Endodermal cell (in vitro differentiated cells): ENCODE measurements at regions not wholly inside any gene's neighbourhood (a gene's known extent, or its start where the extent isn't known, plus 50 kb on each side); places are given as distances from the start of the nearest gene placed in this dataset.

ENCODE experiments used
- DNase-seq: peaks from one replicate; pipeline ENCODE4 v3.0.0-alpha.2; 2017
- H3K27ac ChIP-seq: 2 replicates; pipeline ENCODE4 v1.5.1; 2013; ENCODE audit warnings: mild to moderate bottlenecking, low read depth, low read length, moderate library complexity
- H3K27me3 ChIP-seq: 2 replicates; pipeline ENCODE4 v1.6.1; 2013; ENCODE audit warnings: mild to moderate bottlenecking, low read length, moderate library complexity; ENCODE audit not compliant: insufficient read depth, control insufficient read depth, poor library complexity, severe bottlenecking
- H3K36me3 ChIP-seq: 2 replicates; pipeline ENCODE4 v1.7.0; 2013; ENCODE audit warnings: mild to moderate bottlenecking, low read length, moderate library complexity; ENCODE audit not compliant: control insufficient read depth, insufficient read depth
- H3K4me1 ChIP-seq: one replicate; pipeline ENCODE4 v1.7.0; 2013; ENCODE audit warnings: low read length; ENCODE audit not compliant: control insufficient read depth, insufficient read depth
- H3K4me3 ChIP-seq: 2 replicates; pipeline ENCODE4 v1.5.1; 2013; ENCODE audit warnings: mild to moderate bottlenecking, low read length, moderate library complexity
- H3K9ac ChIP-seq: 2 replicates; pipeline ENCODE4 v1.6.1; 2013; ENCODE audit warnings: mild to moderate bottlenecking, low read length, moderate library complexity; ENCODE audit not compliant: poor library complexity, severe bottlenecking; ENCODE audit errors: extremely low read depth
- H3K9me3 ChIP-seq: 2 replicates; pipeline ENCODE4 v1.6.1; 2013; ENCODE audit warnings: mild to moderate bottlenecking, low read length, moderate library complexity; ENCODE audit not compliant: control insufficient read depth
- H3K27ac Mint-ChIP-seq: 2 replicates; pipeline ENCODE4 v1.8.0; 2020; ENCODE audit warnings: mixed read lengths
- H3K27me3 Mint-ChIP-seq: 2 replicates; pipeline ENCODE4 v1.8.0; 2021; ENCODE audit warnings: mild to moderate bottlenecking, mixed read lengths; ENCODE audit not compliant: insufficient read depth
- H3K36me3 Mint-ChIP-seq: 2 replicates; pipeline ENCODE4 v1.8.0; 2020; ENCODE audit warnings: low read depth, mixed read lengths
- H3K4me1 Mint-ChIP-seq: 2 replicates; pipeline ENCODE4 v1.8.0; 2020; ENCODE audit warnings: mixed read lengths
- H3K4me3 Mint-ChIP-seq: 2 replicates; pipeline ENCODE4 v1.8.0; 2020; ENCODE audit warnings: mild to moderate bottlenecking, moderate library complexity, mixed read lengths
- H3K9me3 Mint-ChIP-seq: 2 replicates; pipeline ENCODE4 v1.8.0; 2020; ENCODE audit warnings: mild to moderate bottlenecking, mixed read lengths
- CTCF ChIP-seq: fragments of 200-600 bp; sonication (generic); conservative IDR thresholded peaks from 2 replicates; pipeline ENCODE4 v1.5.0; 2021; ENCODE audit warnings: antibody characterized with exemption, mild to moderate bottlenecking
- WGBS, 2 experiments: methylation state at CpG; one replicate each; pipeline versions ENCODE4 v1.1.5 to v1.1.7; 2013; ENCODE audit warnings: missing lambda C conversion rate in 2 of 2, mixed read lengths in 1 of 2; ENCODE audit not compliant: insufficient coverage in 1 of 2, insufficient read length in 1 of 2; 5-methylcytosine and 5-hydroxymethylcytosine counted together

DNA sequence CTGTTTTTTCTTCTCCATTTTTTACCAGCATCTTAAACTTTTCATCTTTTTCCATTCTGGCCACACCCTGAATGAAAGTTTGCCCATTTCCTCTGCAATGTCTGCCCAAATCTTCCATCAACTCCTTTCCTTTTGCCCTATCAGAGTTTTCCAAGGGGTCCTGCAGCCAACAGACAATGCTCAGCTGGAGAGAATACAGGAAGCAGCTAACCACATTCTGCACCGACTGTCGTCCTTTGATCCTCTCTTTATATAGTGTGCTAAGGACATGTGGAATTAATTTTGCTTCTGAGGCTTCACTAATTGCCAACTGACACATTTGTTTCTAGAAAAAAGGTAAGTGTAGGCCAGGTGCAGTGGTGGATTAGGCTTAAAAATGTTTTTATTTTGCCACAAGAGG lies 50.5 kb upstream of the DLX2 start:
- peaks cover 29% of the 10 kb centered on the region for H3K27me3 Mint-ChIP-seq
- no peaks in the 10 kb centered on the region for H3K4me1 Mint-ChIP-seq
- 62 to 69% methylated on average over 2 of the region's 2 CpGs for WGBS, 2 experiments
- Histone ChIP-seq H3K36me3 (no peaks in the 10 kb centered on the region), H3K9me3 (no peaks in the 10 kb centered on the region), H3K4me3 (no peak overlapping the region), H3K27ac (no peak overlapping the region), H3K4me1 (no peaks in the 10 kb centered on the region), H3K27me3 (no peaks in the 10 kb centered on the region), H3K9ac (no peak overlapping the region)
- H3K27ac Mint-ChIP-seq, result no peak overlapping the region
- H3K4me3 Mint-ChIP-seq, result no peak overlapping the region
- no peaks in the 10 kb centered on the region for H3K36me3 Mint-ChIP-seq
- DNase-seq, result no peak
- peaks cover 17% of the 10 kb centered on the region for H3K9me3 Mint-ChIP-seq
- no peak for TF ChIP-seq CTCF

DNA sequence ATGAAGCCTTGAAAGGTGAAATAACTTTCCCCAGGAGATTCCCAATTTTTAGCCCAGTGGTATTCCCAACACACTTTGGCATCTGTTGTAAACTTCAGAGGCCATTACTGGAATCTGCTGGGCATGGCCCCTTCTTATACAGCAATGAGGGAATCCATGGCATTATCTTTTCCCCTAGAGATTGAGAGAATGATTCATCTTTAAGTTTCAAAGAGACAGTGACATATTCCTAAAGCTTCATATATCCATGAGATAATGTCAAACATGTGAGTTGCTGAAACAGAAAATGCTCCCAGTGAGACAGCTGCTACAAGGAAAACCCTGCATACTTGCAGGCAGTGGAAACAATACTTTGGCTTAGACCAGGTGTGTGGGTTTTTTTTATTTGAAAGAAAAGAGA lies 51.1 kb upstream of the DLX2 start:
- no peaks in the 10 kb centered on the region for H3K36me3 ChIP-seq
- Mint-ChIP-seq H3K27me3 (peaks cover 29% of the 10 kb centered on the region), H3K4me3 (no peak overlapping the region), H3K27ac (no peak overlapping the region), H3K36me3 (no peaks in the 10 kb centered on the region), H3K9me3 (peaks cover 15% of the 10 kb centered on the region), H3K4me1 (no peaks in the 10 kb centered on the region)
- no peak overlapping the region for H3K27ac ChIP-seq
- H3K9ac ChIP-seq, result no peak overlapping the region
- no peak for TF ChIP-seq CTCF
- H3K9me3 ChIP-seq, result no peaks in the 10 kb centered on the region
- H3K27me3 ChIP-seq, result no peaks in the 10 kb centered on the region
- H3K4me1 ChIP-seq, result no peaks in the 10 kb centered on the region
- DNase-seq, result no peak
- no peak overlapping the region for H3K4me3 ChIP-seq

GRCh38 chr2:172155752-172156151 lies 53.1 kb upstream of the DLX2 start:
- Mint-ChIP-seq H3K4me1 (no peaks in the 10 kb centered on the region), H3K27ac (no peak overlapping the region), H3K4me3 (no peak overlapping the region), H3K9me3 (peaks cover 12% of the 10 kb centered on the region), H3K27me3 (peaks cover 29% of the 10 kb centered on the region), H3K36me3 (no peaks in the 10 kb centered on the region)
- Histone ChIP-seq H3K4me3 (no peak overlapping the region), H3K27me3 (no peaks in the 10 kb centered on the region), H3K27ac (no peak overlapping the region), H3K4me1 (no peaks in the 10 kb centered on the region), H3K36me3 (no peaks in the 10 kb centered on the region), H3K9ac (no peak overlapping the region), H3K9me3 (peaks cover 2% of the 10 kb centered on the region)
- WGBS, 2 experiments, result 90% methylated on average over 8 to 12 of the region's 12 CpGs
- TF ChIP-seq CTCF, result no peak
- DNase-seq, result no peak
